ENCODE measurements at regions not wholly inside any gene's neighbourhood (a gene's known extent, or its start where the extent isn't known, plus 50 kb on each side); places are given as distances from the start of the nearest gene placed in this dataset.

GRCh38 chr2:45083175-45083574, 73.9 kb upstream of the SIX2 start:
- no peak overlapping the region for H3K4me3 ChIP-seq (ENCODE audit: low read depth, low read length)
- WGBS = 26% methylated on average over 4 of the region's 4 CpGs
- no peak overlapping the region for H3K27ac ChIP-seq (ENCODE audit: low read depth)
- H3K36me3 ChIP-seq (ENCODE audit: insufficient read depth) = peaks cover 1% of the 10 kb centered on the region
- DNase-seq (ENCODE audit: extremely low spot score) = no peak
- no peaks in the 10 kb centered on the region for H3K4me1 ChIP-seq (ENCODE audit: insufficient read depth)

GRCh38 chr2:45074713-45075112, 65.5 kb upstream of the SIX2 start:
- DNase-seq (ENCODE audit: extremely low spot score) = no peak
- Histone ChIP-seq H3K36me3 (ENCODE audit: insufficient read depth) (no peaks in the 10 kb centered on the region), H3K4me1 (ENCODE audit: insufficient read depth) (no peaks in the 10 kb centered on the region), H3K27ac (ENCODE audit: low read depth) (no peak overlapping the region), H3K4me3 (ENCODE audit: low read depth, low read length) (no peak overlapping the region)
- 83% methylated on average over 4 of the region's 4 CpGs for WGBS

- DNase-seq (ENCODE audit: extremely low spot score) = no peak
- H3K27ac ChIP-seq (ENCODE audit: low read depth) = no peak overlapping the region
- no peaks in the 10 kb centered on the region for H3K4me1 ChIP-seq (ENCODE audit: insufficient read depth)
- 86% methylated on average over 8 of the region's 8 CpGs for WGBS
- H3K36me3 ChIP-seq (ENCODE audit: insufficient read depth) = no peaks in the 10 kb centered on the region
- H3K4me3 ChIP-seq (ENCODE audit: low read depth, low read length) = no peak overlapping the region
Measured at GRCh38 chr2:45072862-45073237, 63.6 kb upstream of the SIX2 start.

DNA sequence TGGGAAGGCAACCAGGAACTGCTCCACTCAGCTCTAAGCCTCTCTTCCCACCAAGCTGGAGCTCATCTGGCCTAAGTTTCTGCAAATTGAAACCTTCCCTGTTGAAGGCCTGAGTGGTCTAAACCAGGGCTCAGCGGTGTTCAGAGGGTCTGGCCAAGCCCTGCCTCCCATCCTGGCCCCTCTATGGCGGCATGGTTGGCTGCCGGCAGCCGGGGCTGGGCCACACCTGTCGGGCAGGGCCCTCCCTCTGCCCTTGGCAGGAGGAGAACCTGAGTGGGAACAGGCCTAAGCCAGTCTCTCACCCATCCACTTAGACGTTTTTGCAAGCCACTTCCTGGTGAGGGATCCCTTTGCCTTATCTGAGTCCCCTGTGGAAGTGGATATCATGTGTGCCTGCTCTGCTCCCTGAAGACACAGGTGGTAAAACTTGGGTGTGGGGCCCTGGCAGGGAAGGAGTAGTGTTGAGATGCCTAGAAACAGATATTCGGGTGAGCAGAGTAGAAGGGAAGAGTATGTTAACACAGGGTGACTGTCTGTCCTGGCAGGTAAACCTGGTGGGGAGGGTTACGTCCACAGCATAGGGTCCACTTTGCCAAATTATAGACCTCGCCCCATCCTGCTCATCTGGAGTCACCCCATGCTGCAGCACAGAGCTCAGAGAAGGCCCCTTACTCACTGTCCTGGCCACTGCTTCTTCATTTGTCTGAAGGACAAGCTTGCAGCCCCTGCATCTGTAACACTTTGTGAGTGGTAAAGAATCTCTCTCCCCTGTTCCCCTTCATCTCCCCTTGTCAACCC, 63.0 kb upstream of the SIX2 start:
- 82% methylated on average over 9 of the region's 9 CpGs for WGBS
- Histone ChIP-seq H3K4me1 (ENCODE audit: insufficient read depth) (no peaks in the 10 kb centered on the region), H3K4me3 (ENCODE audit: low read depth, low read length) (no peak overlapping the region), H3K27ac (ENCODE audit: low read depth) (no peak overlapping the region), H3K36me3 (ENCODE audit: insufficient read depth) (no peaks in the 10 kb centered on the region)
- no peak for DNase-seq (ENCODE audit: extremely low spot score)

DNA sequence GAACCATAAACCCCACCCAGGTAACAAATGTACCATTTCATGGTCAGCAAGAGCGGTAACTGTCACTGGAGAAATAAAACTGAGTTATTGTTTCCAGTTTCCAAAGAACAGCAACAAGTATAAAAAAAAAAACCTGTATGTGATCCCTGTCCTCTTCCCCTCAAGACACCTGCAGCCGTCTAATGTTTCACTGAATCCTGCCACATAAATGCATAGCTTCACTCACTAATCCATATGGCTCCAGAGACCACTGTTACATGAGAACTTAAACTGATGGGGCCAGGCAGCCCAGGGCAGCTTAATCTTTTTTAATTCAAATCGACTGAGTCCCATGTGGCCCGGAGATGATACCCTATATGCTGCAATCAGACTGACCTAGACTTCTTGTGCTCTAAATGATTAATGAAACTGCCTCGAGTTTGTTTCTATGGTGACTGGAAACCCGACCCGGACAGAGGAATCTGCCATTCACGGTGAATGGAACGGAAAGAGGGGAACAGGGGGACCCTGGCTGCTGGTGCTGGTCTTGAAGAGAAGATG, 60.9 kb upstream of the SIX2 start:
- Histone ChIP-seq H3K36me3 (ENCODE audit: insufficient read depth) (no peaks in the 10 kb centered on the region), H3K4me1 (ENCODE audit: insufficient read depth) (no peaks in the 10 kb centered on the region), H3K4me3 (ENCODE audit: low read depth, low read length) (no peak overlapping the region), H3K27ac (ENCODE audit: low read depth) (no peak overlapping the region)
- DNase-seq (ENCODE audit: extremely low spot score) = no peak
- WGBS = 31% methylated on average over 9 of the region's 9 CpGs

- DNase-seq (ENCODE audit: extremely low spot score) = no peak
- H3K27ac ChIP-seq (ENCODE audit: low read depth) = no peak overlapping the region
- 66% methylated on average over 5 of the region's 5 CpGs for WGBS
- no peak overlapping the region for H3K4me3 ChIP-seq (ENCODE audit: low read depth, low read length)
- no peaks in the 10 kb centered on the region for H3K36me3 ChIP-seq (ENCODE audit: insufficient read depth)
- H3K4me1 ChIP-seq (ENCODE audit: insufficient read depth) = no peaks in the 10 kb centered on the region
Measured at GRCh38 chr2:45069684-45070083, 60.4 kb upstream of the SIX2 start.

GRCh38 chr2:45068571-45069140, 59.4 kb upstream of the SIX2 start:
- DNase-seq (ENCODE audit: extremely low spot score) = no peak
- Histone ChIP-seq H3K4me3 (ENCODE audit: low read depth, low read length) (no peak overlapping the region), H3K27ac (ENCODE audit: low read depth) (no peak overlapping the region), H3K4me1 (ENCODE audit: insufficient read depth) (no peaks in the 10 kb centered on the region), H3K36me3 (ENCODE audit: insufficient read depth) (no peaks in the 10 kb centered on the region)
- WGBS = 77% methylated on average over 9 of the region's 9 CpGs

DNA sequence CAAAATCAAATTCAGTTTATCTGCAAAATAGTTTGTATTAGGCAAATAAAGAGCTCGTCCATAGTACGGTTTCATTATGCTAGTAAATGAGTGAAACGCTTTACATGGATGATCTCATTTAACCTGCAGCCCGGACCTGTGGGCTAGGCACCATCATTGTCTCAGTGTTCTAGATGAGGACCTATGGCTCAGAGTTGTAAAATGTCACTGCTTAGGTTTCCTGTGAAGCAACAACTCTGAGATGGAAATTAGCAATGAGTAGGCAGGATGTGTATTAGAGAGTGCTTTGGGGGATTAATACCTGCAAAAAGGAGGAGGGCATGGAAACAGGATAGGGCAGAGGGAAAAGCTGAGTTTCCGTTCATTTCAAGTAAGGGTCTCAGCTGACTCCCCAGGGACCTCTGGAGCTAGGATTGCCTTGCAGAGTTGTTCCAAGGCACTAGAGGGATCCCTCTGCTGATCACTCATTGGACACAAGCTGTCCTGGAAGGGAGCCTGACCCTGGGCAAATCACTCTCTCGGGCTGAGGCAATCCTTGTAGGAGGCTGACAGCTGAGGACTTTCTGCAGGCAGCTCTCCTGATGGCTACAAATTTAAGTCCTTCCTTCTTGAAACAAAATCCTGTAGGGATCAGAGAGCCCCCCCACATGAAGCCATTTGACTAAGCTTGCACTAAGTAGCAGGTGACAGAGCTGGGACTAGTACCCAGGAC, 58.8 kb upstream of the SIX2 start:
- Histone ChIP-seq H3K27ac (ENCODE audit: low read depth) (no peak overlapping the region), H3K36me3 (ENCODE audit: insufficient read depth) (no peaks in the 10 kb centered on the region), H3K4me3 (ENCODE audit: low read depth, low read length) (no peak overlapping the region), H3K4me1 (ENCODE audit: insufficient read depth) (no peaks in the 10 kb centered on the region)
- whole genome bisulfite sequencing = 60% methylated on average over 6 of the region's 6 CpGs
- DNase-seq (ENCODE audit: extremely low spot score) = no peak

Measured in urinary bladder (tissue), 3 donors.